NCI-H446 (cell line): ENCODE measurements at regions not wholly inside any gene's neighbourhood (a gene's known extent, or its start where the extent isn't known, plus 50 kb on each side); places are given as distances from the start of the nearest gene placed in this dataset.
"Not testable (repeated sequence)": the region's sequence is repeated elsewhere in the genome, so short reads cannot be mapped to it uniquely, and the experiment has no call there.

Experiments
- DNase-seq, 2 experiments: peaks; one replicate each; lab custom pipeline; 2025; lab: John Stamatoyannopoulos, UW

GRCh38 chr15:70602834-70603560, 160.4 kb downstream of the UACA start:
- DNase-seq, result no peak

GRCh38 chr15:70602281-70602680, 161.1 kb downstream of the UACA start:
- no peak for DNase-seq

GRCh38 chr15:70597945-70598344, 165.4 kb downstream of the UACA start:
- DNase-seq, result no peak

- no peak for DNase-seq
Observed at GRCh38 chr15:70597056-70597603, 166.2 kb downstream of the UACA start.

GRCh38 chr15:70596354-70597055, 166.9 kb downstream of the UACA start:
- no peak for DNase-seq

GRCh38 chr15:70593795-70594194, 169.6 kb downstream of the UACA start:
- no peak for DNase-seq

- DNase-seq, result no peak
Observed at GRCh38 chr15:70589728-70590127, 173.6 kb downstream of the UACA start.

GRCh38 chr15:70589221-70589620, 174.1 kb downstream of the UACA start:
- DNase-seq, result no peak

GRCh38 chr15:70588613-70589012, 174.7 kb downstream of the UACA start:
- no peak for DNase-seq

- no peak for DNase-seq
Observed at GRCh38 chr15:70587896-70588567, 175.3 kb downstream of the UACA start.

GRCh38 chr15:70587012-70587634, 176.2 kb downstream of the UACA start:
- not testable (repeated sequence) for DNase-seq

GRCh38 chr15:70586241-70586640, 177.1 kb downstream of the UACA start:
- no peak for DNase-seq

- no peak for DNase-seq
Observed at GRCh38 chr15:70585707-70586034, 177.7 kb downstream of the UACA start.

- DNase-seq, result no peak
Observed at GRCh38 chr15:70584838-70585706, 178.3 kb downstream of the UACA start.

- DNase-seq, result no peak
Observed at GRCh38 chr15:70584441-70584837, 178.9 kb downstream of the UACA start.

- DNase-seq, result no peak
Observed at GRCh38 chr15:70583006-70583405, 180.4 kb downstream of the UACA start.

- DNase-seq, result no peak
Observed at GRCh38 chr15:70582143-70582945, 181.0 kb downstream of the UACA start.

- no peak for DNase-seq
Observed at GRCh38 chr15:70580958-70581357, 182.4 kb downstream of the UACA start.

GRCh38 chr15:70580286-70580685, 183.1 kb downstream of the UACA start:
- no peak for DNase-seq

- no peak for DNase-seq
Observed at GRCh38 chr15:70579766-70580165, 183.6 kb downstream of the UACA start.

GRCh38 chr15:70578196-70578595, 185.2 kb downstream of the UACA start:
- no peak for DNase-seq
